ENCODE measurements at regions not wholly inside any gene's neighbourhood (a gene's known extent, or its start where the extent isn't known, plus 50 kb on each side); places are given as distances from the start of the nearest gene placed in this dataset.

DNA sequence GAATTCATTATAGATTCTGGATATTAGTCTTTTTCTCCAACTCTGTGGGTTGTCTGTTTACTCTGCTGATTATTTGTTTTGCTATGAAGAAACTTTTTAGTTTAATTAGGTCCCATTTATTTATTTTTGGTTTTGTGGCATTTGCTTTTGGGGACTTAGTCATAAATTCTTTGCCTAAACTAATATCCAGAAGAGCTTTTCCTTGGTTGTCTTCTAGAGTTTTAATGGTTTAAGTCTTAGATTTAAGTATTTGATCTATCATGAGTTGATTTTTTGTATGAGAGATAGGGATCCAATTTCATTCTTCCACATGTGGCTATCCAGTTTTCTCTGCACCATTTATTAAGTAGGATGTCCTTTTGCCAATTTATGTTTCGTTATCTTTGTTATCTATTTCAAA is 683.4 kb upstream of the FBXO33 start:
- Histone ChIP-seq H3K4me2 (no peak overlapping the region), H3K4me1 (ENCODE audit: insufficient read depth) (no peaks in the 10 kb centered on the region), H3K27ac (ENCODE audit: low read depth) (no peak overlapping the region), H4K20me1 (replicated peaks; ENCODE audit: insufficient read depth) (no peaks in the 10 kb centered on the region), H3F3A (replicated peaks; ENCODE audit: low read depth) (no peaks in the 10 kb centered on the region), H3K4me3 (no peak overlapping the region), H2AFZ (no peak overlapping the region), H3K27me3 (ENCODE audit: insufficient read depth) (no peaks in the 10 kb centered on the region), H3K9me2 (ENCODE audit: insufficient read depth) (no peaks in the 10 kb centered on the region), H3K79me2 (replicated peaks; ENCODE audit: insufficient read depth) (no peaks in the 10 kb centered on the region), H3K36me3 (ENCODE audit: insufficient read depth) (no peaks in the 10 kb centered on the region)
- H3K4me1 Mint-ChIP-seq = no peaks in the 10 kb centered on the region
- DNase-seq (ENCODE audit: low spot score) (no peak), ATAC-seq (no peak)
- no peaks in the 10 kb centered on the region for H3K27me3 Mint-ChIP-seq (ENCODE audit: insufficient read depth, low read depth, poor library complexity)
- H3K36me3 Mint-ChIP-seq (ENCODE audit: low read depth) = no peaks in the 10 kb centered on the region
- H3K9me3 Mint-ChIP-seq = no peaks in the 10 kb centered on the region
- no peak overlapping the region for H3K27ac Mint-ChIP-seq
- H3K4me3 Mint-ChIP-seq = no peak overlapping the region
- TF ChIP-seq ZNF331 (CRISPR knock-in tag; IDR thresholded peaks at IDR 0.05; ENCODE audit: low read depth) (no peak), ZNF114 (CRISPR knock-in tag; IDR thresholded peaks at IDR 0.05) (no peak), POLR2AphosphoS5 (IDR thresholded peaks at IDR 0.05; ENCODE audit: low read depth) (no peak), EZH2 (IDR thresholded peaks at IDR 0.05; ENCODE audit: low read depth, unreplicated experiment) (no peak), EZH2phosphoT487 (IDR thresholded peaks at IDR 0.05; ENCODE audit: unreplicated experiment) (no peak), STAT1 (IDR thresholded peaks at IDR 0.05; ENCODE audit: unreplicated experiment) (no peak), CREB1 (CRISPR knock-in tag; IDR thresholded peaks at IDR 0.05; ENCODE audit: low read depth) (no peak), NANOG (IDR thresholded peaks at IDR 0.05; ENCODE audit: borderline replicate concordance) (no peak), JUNB (IDR thresholded peaks at IDR 0.05; ENCODE audit: unreplicated experiment) (no peak)
- TF ChIP-seq, protein P1, sequence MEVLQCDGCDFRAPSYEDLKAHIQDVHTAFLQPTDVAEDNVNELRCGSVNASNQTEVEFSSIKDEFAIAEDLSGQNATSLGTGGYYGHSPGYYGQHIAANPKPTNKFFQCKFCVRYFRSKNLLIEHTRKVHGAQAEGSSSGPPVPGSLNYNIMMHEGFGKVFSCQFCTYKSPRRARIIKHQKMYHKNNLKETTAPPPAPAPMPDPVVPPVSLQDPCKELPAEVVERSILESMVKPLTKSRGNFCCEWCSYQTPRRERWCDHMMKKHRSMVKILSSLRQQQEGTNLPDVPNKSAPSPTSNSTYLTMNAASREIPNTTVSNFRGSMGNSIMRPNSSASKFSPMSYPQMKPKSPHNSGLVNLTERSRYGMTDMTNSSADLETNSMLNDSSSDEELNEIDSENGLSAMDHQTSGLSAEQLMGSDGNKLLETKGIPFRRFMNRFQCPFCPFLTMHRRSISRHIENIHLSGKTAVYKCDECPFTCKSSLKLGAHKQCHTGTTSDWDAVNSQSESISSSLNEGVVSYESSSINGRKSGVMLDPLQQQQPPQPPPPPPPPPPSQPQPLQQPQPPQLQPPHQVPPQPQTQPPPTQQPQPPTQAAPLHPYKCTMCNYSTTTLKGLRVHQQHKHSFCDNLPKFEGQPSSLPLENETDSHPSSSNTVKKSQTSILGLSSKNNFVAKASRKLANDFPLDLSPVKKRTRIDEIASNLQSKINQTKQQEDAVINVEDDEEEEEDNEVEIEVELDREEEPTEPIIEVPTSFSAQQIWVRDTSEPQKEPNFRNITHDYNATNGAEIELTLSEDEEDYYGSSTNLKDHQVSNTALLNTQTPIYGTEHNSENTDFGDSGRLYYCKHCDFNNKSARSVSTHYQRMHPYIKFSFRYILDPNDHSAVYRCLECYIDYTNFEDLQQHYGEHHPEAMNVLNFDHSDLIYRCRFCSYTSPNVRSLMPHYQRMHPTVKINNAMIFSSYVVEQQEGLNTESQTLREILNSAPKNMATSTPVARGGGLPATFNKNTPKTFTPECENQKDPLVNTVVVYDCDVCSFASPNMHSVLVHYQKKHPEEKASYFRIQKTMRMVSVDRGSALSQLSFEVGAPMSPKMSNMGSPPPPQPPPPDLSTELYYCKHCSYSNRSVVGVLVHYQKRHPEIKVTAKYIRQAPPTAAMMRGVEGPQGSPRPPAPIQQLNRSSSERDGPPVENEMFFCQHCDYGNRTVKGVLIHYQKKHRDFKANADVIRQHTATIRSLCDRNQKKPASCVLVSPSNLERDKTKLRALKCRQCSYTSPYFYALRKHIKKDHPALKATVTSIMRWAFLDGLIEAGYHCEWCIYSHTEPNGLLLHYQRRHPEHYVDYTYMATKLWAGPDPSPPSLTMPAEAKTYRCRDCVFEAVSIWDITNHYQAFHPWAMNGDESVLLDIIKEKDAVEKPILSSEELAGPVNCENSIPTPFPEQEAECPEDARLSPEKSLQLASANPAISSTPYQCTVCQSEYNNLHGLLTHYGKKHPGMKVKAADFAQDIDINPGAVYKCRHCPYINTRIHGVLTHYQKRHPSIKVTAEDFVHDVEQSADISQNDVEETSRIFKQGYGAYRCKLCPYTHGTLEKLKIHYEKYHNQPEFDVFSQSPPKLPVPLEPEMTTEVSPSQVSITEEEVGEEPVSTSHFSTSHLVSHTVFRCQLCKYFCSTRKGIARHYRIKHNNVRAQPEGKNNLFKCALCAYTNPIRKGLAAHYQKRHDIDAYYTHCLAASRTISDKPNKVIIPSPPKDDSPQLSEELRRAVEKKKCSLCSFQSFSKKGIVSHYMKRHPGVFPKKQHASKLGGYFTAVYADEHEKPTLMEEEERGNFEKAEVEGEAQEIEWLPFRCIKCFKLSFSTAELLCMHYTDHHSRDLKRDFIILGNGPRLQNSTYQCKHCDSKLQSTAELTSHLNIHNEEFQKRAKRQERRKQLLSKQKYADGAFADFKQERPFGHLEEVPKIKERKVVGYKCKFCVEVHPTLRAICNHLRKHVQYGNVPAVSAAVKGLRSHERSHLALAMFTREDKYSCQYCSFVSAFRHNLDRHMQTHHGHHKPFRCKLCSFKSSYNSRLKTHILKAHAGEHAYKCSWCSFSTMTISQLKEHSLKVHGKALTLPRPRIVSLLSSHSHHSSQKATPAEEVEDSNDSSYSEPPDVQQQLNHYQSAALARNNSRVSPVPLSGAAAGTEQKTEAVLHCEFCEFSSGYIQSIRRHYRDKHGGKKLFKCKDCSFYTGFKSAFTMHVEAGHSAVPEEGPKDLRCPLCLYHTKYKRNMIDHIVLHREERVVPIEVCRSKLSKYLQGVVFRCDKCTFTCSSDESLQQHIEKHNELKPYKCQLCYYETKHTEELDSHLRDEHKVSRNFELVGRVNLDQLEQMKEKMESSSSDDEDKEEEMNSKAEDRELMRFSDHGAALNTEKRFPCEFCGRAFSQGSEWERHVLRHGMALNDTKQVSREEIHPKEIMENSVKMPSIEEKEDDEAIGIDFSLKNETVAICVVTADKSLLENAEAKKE (CRISPR knock-in tag; IDR thresholded peaks at IDR 0.05) = no peak
- TF ChIP-seq, protein P2, sequence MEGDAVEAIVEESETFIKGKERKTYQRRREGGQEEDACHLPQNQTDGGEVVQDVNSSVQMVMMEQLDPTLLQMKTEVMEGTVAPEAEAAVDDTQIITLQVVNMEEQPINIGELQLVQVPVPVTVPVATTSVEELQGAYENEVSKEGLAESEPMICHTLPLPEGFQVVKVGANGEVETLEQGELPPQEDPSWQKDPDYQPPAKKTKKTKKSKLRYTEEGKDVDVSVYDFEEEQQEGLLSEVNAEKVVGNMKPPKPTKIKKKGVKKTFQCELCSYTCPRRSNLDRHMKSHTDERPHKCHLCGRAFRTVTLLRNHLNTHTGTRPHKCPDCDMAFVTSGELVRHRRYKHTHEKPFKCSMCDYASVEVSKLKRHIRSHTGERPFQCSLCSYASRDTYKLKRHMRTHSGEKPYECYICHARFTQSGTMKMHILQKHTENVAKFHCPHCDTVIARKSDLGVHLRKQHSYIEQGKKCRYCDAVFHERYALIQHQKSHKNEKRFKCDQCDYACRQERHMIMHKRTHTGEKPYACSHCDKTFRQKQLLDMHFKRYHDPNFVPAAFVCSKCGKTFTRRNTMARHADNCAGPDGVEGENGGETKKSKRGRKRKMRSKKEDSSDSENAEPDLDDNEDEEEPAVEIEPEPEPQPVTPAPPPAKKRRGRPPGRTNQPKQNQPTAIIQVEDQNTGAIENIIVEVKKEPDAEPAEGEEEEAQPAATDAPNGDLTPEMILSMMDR (conservative IDR thresholded peaks at IDR 0.05; ENCODE audit: low read depth in 2 of 2) = no peak
- TF ChIP-seq, protein P3, sequence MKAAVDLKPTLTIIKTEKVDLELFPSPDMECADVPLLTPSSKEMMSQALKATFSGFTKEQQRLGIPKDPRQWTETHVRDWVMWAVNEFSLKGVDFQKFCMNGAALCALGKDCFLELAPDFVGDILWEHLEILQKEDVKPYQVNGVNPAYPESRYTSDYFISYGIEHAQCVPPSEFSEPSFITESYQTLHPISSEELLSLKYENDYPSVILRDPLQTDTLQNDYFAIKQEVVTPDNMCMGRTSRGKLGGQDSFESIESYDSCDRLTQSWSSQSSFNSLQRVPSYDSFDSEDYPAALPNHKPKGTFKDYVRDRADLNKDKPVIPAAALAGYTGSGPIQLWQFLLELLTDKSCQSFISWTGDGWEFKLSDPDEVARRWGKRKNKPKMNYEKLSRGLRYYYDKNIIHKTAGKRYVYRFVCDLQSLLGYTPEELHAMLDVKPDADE (IDR thresholded peaks at IDR 0.05) = no peak
- TF ChIP-seq, protein P4, sequence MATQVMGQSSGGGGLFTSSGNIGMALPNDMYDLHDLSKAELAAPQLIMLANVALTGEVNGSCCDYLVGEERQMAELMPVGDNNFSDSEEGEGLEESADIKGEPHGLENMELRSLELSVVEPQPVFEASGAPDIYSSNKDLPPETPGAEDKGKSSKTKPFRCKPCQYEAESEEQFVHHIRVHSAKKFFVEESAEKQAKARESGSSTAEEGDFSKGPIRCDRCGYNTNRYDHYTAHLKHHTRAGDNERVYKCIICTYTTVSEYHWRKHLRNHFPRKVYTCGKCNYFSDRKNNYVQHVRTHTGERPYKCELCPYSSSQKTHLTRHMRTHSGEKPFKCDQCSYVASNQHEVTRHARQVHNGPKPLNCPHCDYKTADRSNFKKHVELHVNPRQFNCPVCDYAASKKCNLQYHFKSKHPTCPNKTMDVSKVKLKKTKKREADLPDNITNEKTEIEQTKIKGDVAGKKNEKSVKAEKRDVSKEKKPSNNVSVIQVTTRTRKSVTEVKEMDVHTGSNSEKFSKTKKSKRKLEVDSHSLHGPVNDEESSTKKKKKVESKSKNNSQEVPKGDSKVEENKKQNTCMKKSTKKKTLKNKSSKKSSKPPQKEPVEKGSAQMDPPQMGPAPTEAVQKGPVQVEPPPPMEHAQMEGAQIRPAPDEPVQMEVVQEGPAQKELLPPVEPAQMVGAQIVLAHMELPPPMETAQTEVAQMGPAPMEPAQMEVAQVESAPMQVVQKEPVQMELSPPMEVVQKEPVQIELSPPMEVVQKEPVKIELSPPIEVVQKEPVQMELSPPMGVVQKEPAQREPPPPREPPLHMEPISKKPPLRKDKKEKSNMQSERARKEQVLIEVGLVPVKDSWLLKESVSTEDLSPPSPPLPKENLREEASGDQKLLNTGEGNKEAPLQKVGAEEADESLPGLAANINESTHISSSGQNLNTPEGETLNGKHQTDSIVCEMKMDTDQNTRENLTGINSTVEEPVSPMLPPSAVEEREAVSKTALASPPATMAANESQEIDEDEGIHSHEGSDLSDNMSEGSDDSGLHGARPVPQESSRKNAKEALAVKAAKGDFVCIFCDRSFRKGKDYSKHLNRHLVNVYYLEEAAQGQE (IDR thresholded peaks at IDR 0.05; ENCODE audit: unreplicated experiment) = no peak

All from GM23338 (cell line).